Transverse colon (tissue), 4 donors: ENCODE measurements at regions not wholly inside any gene's neighbourhood (a gene's known extent, or its start where the extent isn't known, plus 50 kb on each side); places are given as distances from the start of the nearest gene placed in this dataset.

Experiments
- DNase-seq: peaks from one replicate; pipeline ENCODE4 v3.0.0-alpha.2; 2019
- H3K27ac ChIP-seq, 4 donors: fragments of 200-600 bp; sonication (generic); 2 replicates each; pipeline ENCODE4 v1.5.1; 2016 to 2018; ENCODE audit warnings: inconsistent platforms in 4 of 4
- H3K27me3 ChIP-seq: fragments of 200-600 bp; sonication (generic); 2 replicates; pipeline ENCODE4 v1.5.1; 2017; ENCODE audit warnings: inconsistent platforms
- H3K36me3 ChIP-seq, 4 donors: fragments of 200-600 bp; sonication (generic); 2 replicates each; pipeline ENCODE4 v1.5.1; 2017 to 2019; ENCODE audit warnings: inconsistent platforms in 4 of 4
- H3K4me1 ChIP-seq, 4 donors: fragments of 200-600 bp; sonication (generic); 2 replicates each; pipeline ENCODE4 v1.5.1; 2017 to 2020; ENCODE audit warnings: inconsistent platforms in 4 of 4
- H3K4me3 ChIP-seq, 4 donors: fragments of 200-600 bp; sonication (generic); 1 replicate in 1 of 4; 2 replicates in 3 of 4; pipeline versions ENCODE4 v1.5.1 to v1.6.1; 2017 to 2019; ENCODE audit warnings: inconsistent platforms in 4 of 4
- H3K9me3 ChIP-seq, 2 donors: fragments of 200-600 bp; sonication (generic); 2 replicates each; pipeline ENCODE4 v1.5.1; 2017 to 2019; ENCODE audit warnings: inconsistent platforms in 2 of 2
- CTCF ChIP-seq, 5 experiments: fragments of 200-600 bp in 3 of 5; fragments of 450-650 bp in 2 of 5; sonication (generic) in 3 of 5; IDR thresholded peaks; 1 replicate in 2 of 5; 2 replicates in 3 of 5; pipeline ENCODE4 v1.5.1; 2016 to 2017; ENCODE audit warnings: antibody characterized with exemption in 5 of 5, inconsistent platforms in 3 of 5, mild to moderate bottlenecking in 2 of 5, moderate library complexity in 1 of 5
- EP300 ChIP-seq: sonication (generic); formaldehyde crosslinking; IDR thresholded peaks from one replicate; pipeline ENCODE4 v1.6.1; 2017; ENCODE audit warnings: antibody characterized with exemption, low read depth
- POLR2A ChIP-seq: fragments of 450-650 bp; IDR thresholded peaks from one replicate; pipeline ENCODE4 v1.6.1; 2016; ENCODE audit warnings: antibody characterized with exemption, mild to moderate bottlenecking, moderate library complexity
- POLR2AphosphoS5 ChIP-seq, 3 donors: sonication (generic); formaldehyde crosslinking; IDR thresholded peaks; one replicate each; pipeline ENCODE4 v1.6.1; 2016; ENCODE audit warnings: antibody characterized with exemption in 3 of 3
- WGBS, 2 donors: methylation state at CpG; one replicate each; pipeline ENCODE4 v1.1.5; 2018; ENCODE audit warnings: low coverage in 1 of 2; 5-methylcytosine and 5-hydroxymethylcytosine counted together
- in situ Hi-C, 4 donors: fragments of 200-750 bp; cut with MboI; loops; one replicate each; pipeline versions ENCODE4 v1.15.0 to v1.15.1; 2017; ENCODE audit warnings: low sequenced_read_pairs in 3 of 4, low pct_ligation_motif_present in 1 of 4, low pct_unique_long_range_greater_than_20kb in 1 of 4
- intact Hi-C: fragments of 100-400 bp; cut with DNase I; formaldehyde crosslinking; loops from one replicate; pipeline ENCODE4 v1.15.1; 2023; ENCODE audit warnings: low total_unique reads
- small RNA-seq, 4 donors: library from RNA; depleted of rRNA; stranded (forward); fragments of <200 nt; gene quantifications; one replicate each; pipeline ENCODE3, GENCODE V24; 2016

- intact Hi-C loops: loop anchor here (10.0 kb wide), 1 partner anchor 405 kb away; no protein-coding TSS in a partner anchor
- in situ Hi-C loops: loop anchor here in 2 of 4 donors (10.0 to 25.0 kb wide), 2 partner anchors 405 to 408 kb away; partner anchors contain the start of gene IMP4 (in 1 of the 2)
- Histone ChIP-seq H3K4me1 (no peaks in the 10 kb centered on the region), H3K36me3 (no peaks in the 10 kb centered on the region), H3K4me3 (no peak overlapping the region), H3K9me3 (no peaks in the 10 kb centered on the region), H3K27me3 (peaks cover 25% of the 10 kb centered on the region), H3K27ac (no peak overlapping the region)
- WGBS, 2 donors: 75% methylated on average over 13 of the region's 13 CpGs; no CpG with 5 or more reads in 1 of the 2 donors
- TF ChIP-seq POLR2A (no peak), EP300 (no peak), POLR2AphosphoS5 (IDR thresholded peaks at IDR 0.05) (no peak), CTCF (IDR thresholded peaks at IDR 0.05) (no peak)
- no peak for DNase-seq
Measured at GRCh38 chr2:129929321-129930290, 49.9 kb upstream of the RAB6C start.

Small RNA genes in the stretch of these regions (small RNA-seq; reads per million reads assigned to genes)
- gene RNA5SP103: 0 to 0.55 (median 0.26) reads per million in 4 donors
